HepG2 (cell line): ENCODE measurements at regions not wholly inside any gene's neighbourhood (a gene's known extent, or its start where the extent isn't known, plus 50 kb on each side); places are given as distances from the start of the nearest gene placed in this dataset.

Experiments
- ATAC-seq: fragments of 200-7000 bp; cut with Tn5 transposase; 3 replicates; pipeline ENCODE4 v1.9.1; 2020; ENCODE audit warnings: mild to moderate bottlenecking, moderate library complexity
- BruUV-seq: library from RNA; stranded (reverse); fragments of 400-500 nt; replicated peaks from 2 replicates; lab custom pipeline; 2021; lab: Mats Ljungman, UMichigan
- CTCF ChIA-PET: fragments of 300-600 bp; formaldehyde crosslinking; extraction: SDS; loops from one replicate; lab custom pipeline; 2021; ENCODE audit warnings: low total read pairs, inconsistent platforms, low intra/inter-chr PET ratio; lab: Yijun Ruan, JAX
- POLR2A ChIA-PET: fragments of 350-600 bp; sonication (Branson Sonifier 250); formaldehyde crosslinking; loops from one replicate; lab custom pipeline; 2020; ENCODE audit warnings: antibody characterized with exemption, inconsistent platforms; lab: Yijun Ruan, JAX
- DNase-seq: peaks from one replicate; pipeline ENCODE4 v3.0.0-alpha.2; 2015; ENCODE audit warnings: low spot score
- FAIRE-seq: peaks from 3 replicates; lab custom pipeline; 2011; peaks lifted over from hg19 to GRCh38; lab: Jason Lieb, UNC
- H2AFZ ChIP-seq: one replicate; pipeline ENCODE4 v1.6.1; 2011; ENCODE audit warnings: low read length, inconsistent platforms
- H3K27ac ChIP-seq: fragments of 300-600 bp; 3 replicates; pipeline ENCODE4 v1.8.0; 2011; ENCODE audit warnings: mixed run types, mild to moderate bottlenecking, mixed read lengths, low read length, inconsistent platforms; ENCODE audit not compliant: insufficient read depth; ENCODE audit errors: extremely low read length
- H3K27me3 ChIP-seq, 2 experiments: fragments of 200-600 bp in 1 of 2; 2 replicates in 1 of 2; 3 replicates in 1 of 2; pipeline versions ENCODE4 v1.6.0 to v1.8.0; 2011; ENCODE audit warnings: low read length in 2 of 2, mild to moderate bottlenecking in 2 of 2, moderate library complexity in 2 of 2, inconsistent platforms in 1 of 2; ENCODE audit not compliant: insufficient read depth in 2 of 2, control insufficient read depth in 1 of 2
- H3K36me3 ChIP-seq, 2 experiments: fragments of 200-600 bp in 1 of 2; replicated peaks in 1 of 2; 2 replicates in 1 of 2; 3 replicates in 1 of 2; pipeline versions ENCODE4 v1.5.1 to v1.8.0; 2011; ENCODE audit warnings: low read length in 2 of 2, inconsistent platforms in 1 of 2; ENCODE audit not compliant: insufficient read depth in 2 of 2, control insufficient read depth in 1 of 2
- H3K4me1 ChIP-seq: 2 replicates; pipeline ENCODE4 v1.5.1; 2012; ENCODE audit warnings: low read length, inconsistent platforms; ENCODE audit not compliant: insufficient read depth
- H3K4me2 ChIP-seq: 2 replicates; pipeline ENCODE4 v1.6.0; 2011; ENCODE audit warnings: low read depth, low read length, inconsistent platforms
- H3K4me3 ChIP-seq, 3 experiments: fragments of 200-600 bp in 1 of 3; sonication (generic), shearing (Covaris generic) in 1 of 3; replicated peaks in 1 of 3; 2 replicates each; pipeline ENCODE4 v1.5.1; 2011 to 2016; ENCODE audit warnings: low read length in 3 of 3, inconsistent platforms in 2 of 3, low read depth in 2 of 3, mild to moderate bottlenecking in 2 of 3, control low read depth in 1 of 3, mixed read lengths in 1 of 3; ENCODE audit not compliant: insufficient read depth in 1 of 3
- H3K79me2 ChIP-seq: one replicate; pipeline ENCODE4 v1.6.1; 2011; ENCODE audit warnings: low read length, inconsistent platforms; ENCODE audit not compliant: insufficient read depth
- H3K9ac ChIP-seq: 2 replicates; pipeline ENCODE4 v1.6.0; 2011; ENCODE audit warnings: mild to moderate bottlenecking, low read depth, low read length, inconsistent platforms; ENCODE audit not compliant: insufficient read depth
- H3K9me3 ChIP-seq: 2 replicates; pipeline ENCODE4 v1.5.1; 2012; ENCODE audit warnings: mild to moderate bottlenecking, low read length
- H4K20me1 ChIP-seq: 2 replicates; pipeline ENCODE4 v1.6.0; 2011; ENCODE audit warnings: inconsistent platforms, mild to moderate bottlenecking, low read length, moderate library complexity; ENCODE audit not compliant: insufficient read depth
- BCL6 ChIP-seq: IDR thresholded peaks from 2 replicates; pipeline ENCODE4 v1.6.1; 2016; ENCODE audit warnings: missing genetic modification reagents, missing compliant biosample characterization
- DMTF1 ChIP-seq: sonication (generic); formaldehyde crosslinking; IDR thresholded peaks from 2 replicates; pipeline ENCODE4 v1.4.0; 2020; ENCODE audit warnings: mild to moderate bottlenecking, missing genetic modification reagents
- HIC2 ChIP-seq: sonication (generic); formaldehyde crosslinking; IDR thresholded peaks from 2 replicates; pipeline ENCODE4 v1.9.0; 2022; ENCODE audit warnings: low read depth, missing genetic modification reagents
- HMGXB3 ChIP-seq: sonication (generic); formaldehyde crosslinking; IDR thresholded peaks from 2 replicates; pipeline ENCODE4 v1.4.0; 2020; ENCODE audit warnings: missing genetic modification reagents, borderline replicate concordance
- HNF1B ChIP-seq: sonication (generic); formaldehyde crosslinking; IDR thresholded peaks from 2 replicates; pipeline ENCODE4 v1.5.1; 2020; ENCODE audit warnings: mild to moderate bottlenecking, moderate library complexity, missing genetic modification reagents
- JARID2 ChIP-seq: sonication (generic); formaldehyde crosslinking; IDR thresholded peaks from 2 replicates; pipeline ENCODE4 v1.8.1; 2023; ENCODE audit warnings: missing genetic modification reagents, inconsistent platforms; ENCODE audit not compliant: insufficient replicate concordance
- SALL2 ChIP-seq: sonication (generic); formaldehyde crosslinking; IDR thresholded peaks from 2 replicates; pipeline ENCODE4 v1.8.1; 2023; ENCODE audit warnings: mild to moderate bottlenecking, missing genetic modification reagents, inconsistent platforms
- U2AF2 ChIP-seq: fragments of 200-400 bp; formaldehyde crosslinking; IDR thresholded peaks from 2 replicates; pipeline ENCODE4 v1.6.1; 2017; ENCODE audit warnings: low read depth, mild to moderate bottlenecking, low read length
- ZFP37 ChIP-seq: sonication (generic); formaldehyde crosslinking; IDR thresholded peaks from 2 replicates; pipeline ENCODE4 v1.4.0; 2020; ENCODE audit warnings: missing genetic modification reagents, borderline replicate concordance
- ZNF124 ChIP-seq: sonication (generic); formaldehyde crosslinking; IDR thresholded peaks from 2 replicates; pipeline ENCODE4 v1.4.0; 2020; ENCODE audit warnings: missing genetic modification reagents
- ZNF484 ChIP-seq: sonication (generic); formaldehyde crosslinking; IDR thresholded peaks from 2 replicates; pipeline ENCODE4 v1.5.1; 2020; ENCODE audit warnings: mild to moderate bottlenecking, low read depth, missing genetic modification reagents, borderline replicate concordance
- ZNF709 ChIP-seq: sonication (generic); formaldehyde crosslinking; IDR thresholded peaks from 2 replicates; pipeline ENCODE4 v1.5.0; 2020; ENCODE audit warnings: mild to moderate bottlenecking, missing genetic modification reagents
- ZNF891 ChIP-seq: sonication (generic); formaldehyde crosslinking; IDR thresholded peaks from 2 replicates; pipeline ENCODE4 v1.5.0; 2020; ENCODE audit warnings: mild to moderate bottlenecking, missing genetic modification reagents
- ZSCAN25 ChIP-seq: sonication (generic); formaldehyde crosslinking; IDR thresholded peaks from 2 replicates; pipeline ENCODE4 v1.8.0; 2022; ENCODE audit warnings: mild to moderate bottlenecking, missing genetic modification reagents
- ZSCAN30 ChIP-seq: sonication (generic); formaldehyde crosslinking; IDR thresholded peaks from 2 replicates; pipeline ENCODE4 v1.5.0; 2020; ENCODE audit warnings: mild to moderate bottlenecking, missing genetic modification reagents
- WGBS: methylation state at CpG from one replicate; pipeline ENCODE4 v1.1.6; 2017; ENCODE audit warnings: low lambda C conversion rate; 5-methylcytosine and 5-hydroxymethylcytosine counted together
- in situ Hi-C: cut with HindIII; loops from 2 replicates; pipeline ENCODE4 v1.10.0; 2017; ENCODE audit warnings: low pct_unique_long_range_greater_than_20kb; ENCODE audit not compliant: extremely low pct_ligation_motif_present
- intact Hi-C: fragments of 100-400 bp; cut with micrococcal nuclease; formaldehyde crosslinking; loops from one replicate; pipeline ENCODE4 v1.10.0; 2022; ENCODE audit not compliant: unreplicated experiment

GRCh38 chr7:21041252-21041651, 254.6 kb upstream of the SP8 start:
- Histone ChIP-seq H3K27ac (no peak overlapping the region), H4K20me1 (no peaks in the 10 kb centered on the region), H3K9me3 (no peaks in the 10 kb centered on the region), H3K4me2 (no peak overlapping the region), H3K4me1 (no peaks in the 10 kb centered on the region), H3K9ac (no peak overlapping the region), H3K79me2 (no peaks in the 10 kb centered on the region), H3K36me3 (no peaks in the 10 kb centered on the region), H3K27me3 (no peaks in the 10 kb centered on the region), H3K4me3 (no peak overlapping the region), H2AFZ (no peak overlapping the region)
- DNase-seq (no peak), FAIRE-seq (no peak), ATAC-seq (no peak)
- in situ Hi-C loops (no loop called here), intact Hi-C loops (no loop called here)
- BruUV-seq = no TSS peak
- CTCF ChIA-PET = no interaction called here
- 51% methylated on average over 2 of the region's 2 CpGs for WGBS
- POLR2A ChIA-PET = no interaction called here
- TF ChIP-seq ZSCAN25 = no peak
- no peak for TF ChIP-seq ZNF484 (CRISPR knock-in tag)
- no peak for TF ChIP-seq JARID2 (CRISPR knock-in tag)
- TF ChIP-seq ZFP37 (CRISPR knock-in tag) = no peak
- TF ChIP-seq SALL2 (CRISPR knock-in tag) = no peak
- TF ChIP-seq BCL6 = no peak
- TF ChIP-seq HNF1B (CRISPR knock-in tag) = no peak
- TF ChIP-seq HMGXB3 (CRISPR knock-in tag) = no peak
- no peak for TF ChIP-seq ZNF891 (CRISPR knock-in tag)
- TF ChIP-seq ZNF709 (CRISPR knock-in tag) = no peak
- TF ChIP-seq U2AF2 = no peak
- TF ChIP-seq ZSCAN30 = no peak
- TF ChIP-seq DMTF1 = no peak
- no peak for TF ChIP-seq HIC2 (CRISPR knock-in tag)
- TF ChIP-seq ZNF124 = no peak
